Head of caudate nucleus (tissue), 42 donors: ENCODE measurements at regions not wholly inside any gene's neighbourhood (a gene's known extent, or its start where the extent isn't known, plus 50 kb on each side); places are given as distances from the start of the nearest gene placed in this dataset.

Experiments
- DNase-seq, 42 donors: peaks; one replicate each; pipeline versions ENCODE4 v3.0.0 to v3.0.0-alpha.2; 2020 to 2021; ENCODE audit warnings: mixed read lengths in 7 of 42
- intact Hi-C: fragments of 100-400 bp; cut with DNase I; formaldehyde crosslinking; loops from one replicate; pipeline ENCODE4 v1.15.0; 2022

- no peak for DNase-seq
- intact Hi-C loops = no loop called here
Observed at GRCh38 chr11:134797411-134798089, 385.5 kb upstream of the B3GAT1 start.

- intact Hi-C loops = no loop called here
- DNase-seq = no peak
Observed at GRCh38 chr11:134795017-134795416, 383.0 kb upstream of the B3GAT1 start.

GRCh38 chr11:134794192-134794591, 382.1 kb upstream of the B3GAT1 start:
- no peak for DNase-seq
- intact Hi-C loops = no loop called here

DNA sequence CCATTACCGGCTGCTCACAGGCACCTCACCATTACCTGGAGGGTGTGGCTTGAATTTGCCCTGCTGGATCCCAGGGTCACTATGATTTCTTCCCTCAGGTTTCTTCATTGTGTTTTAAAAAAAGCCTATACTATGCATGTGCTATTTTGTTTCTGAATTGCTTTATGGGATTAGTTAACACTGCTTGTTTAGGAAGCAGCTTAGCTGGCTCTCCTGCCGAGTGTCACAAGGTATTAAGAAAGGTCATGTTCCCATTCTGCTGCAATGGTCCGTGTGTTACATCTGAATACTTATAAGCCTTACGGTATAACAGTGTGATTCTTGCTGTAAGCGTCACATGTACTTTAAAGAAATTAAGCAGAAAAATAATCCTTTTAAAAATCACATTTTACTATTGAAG, 380.6 kb upstream of the B3GAT1 start:
- DNase-seq = no peak
- intact Hi-C loops = no loop called here

DNA sequence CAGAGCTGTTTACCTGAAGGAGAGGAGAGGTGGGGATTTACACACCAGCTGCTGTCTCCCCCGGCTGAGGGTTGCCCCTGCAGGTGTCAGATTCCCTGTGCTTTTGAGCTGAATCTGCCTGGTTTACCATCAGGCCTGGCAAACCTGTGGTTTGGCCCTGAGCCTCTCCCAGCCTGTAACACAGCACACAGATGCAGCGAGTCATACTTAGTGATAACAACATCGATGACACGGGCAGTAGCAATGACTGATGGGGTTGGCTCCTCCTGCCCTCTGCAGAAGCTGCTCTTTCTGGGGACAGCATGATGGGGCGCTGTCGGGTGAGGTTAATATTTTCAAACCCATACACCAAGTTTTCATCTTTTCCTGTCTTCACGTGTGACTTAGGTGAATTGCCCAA, 380.0 kb upstream of the B3GAT1 start:
- intact Hi-C loops = no loop called here
- DNase-seq = no peak

DNA sequence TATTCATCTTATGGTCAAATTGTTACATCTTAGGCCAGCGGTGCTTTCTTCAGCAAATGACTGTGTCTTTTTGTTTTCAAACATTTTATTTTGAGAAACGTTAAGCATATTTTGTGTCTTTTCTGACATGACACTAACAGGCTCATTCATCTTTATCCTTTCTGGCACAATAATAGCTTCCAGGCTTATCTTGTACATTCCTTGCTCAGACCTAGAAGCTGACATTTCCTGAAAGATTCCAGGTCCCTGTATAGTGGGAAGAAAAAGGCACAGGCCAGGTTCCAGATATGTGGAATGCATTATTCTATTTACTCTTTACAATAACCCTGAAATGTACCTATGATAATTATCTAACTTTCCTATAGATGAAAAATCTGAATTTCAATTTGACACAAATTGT, 379.1 kb upstream of the B3GAT1 start:
- no peak for DNase-seq
- intact Hi-C loops = no loop called here

GRCh38 chr11:134789104-134789503, 377.1 kb upstream of the B3GAT1 start:
- no peak for DNase-seq
- intact Hi-C loops = no loop called here

DNA sequence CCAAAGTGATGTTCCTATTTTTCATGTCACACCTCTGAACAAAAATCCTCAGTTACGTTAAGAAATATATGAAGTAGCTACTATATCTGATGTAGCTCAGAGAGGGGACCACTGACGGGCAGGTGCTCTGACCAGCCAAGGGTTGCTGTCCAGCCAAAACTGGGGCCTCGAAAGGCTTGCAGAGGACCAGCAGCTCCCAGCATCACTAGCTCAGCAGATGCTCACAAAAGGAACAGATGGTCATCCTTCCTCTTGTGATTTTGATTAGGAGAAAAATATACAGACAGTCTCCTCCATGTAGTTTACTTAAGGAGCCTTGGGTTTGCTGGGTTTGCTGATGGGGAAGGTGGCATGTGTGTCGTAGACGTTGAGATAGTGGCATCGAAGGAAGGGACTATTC, 374.6 kb upstream of the B3GAT1 start:
- no peak for DNase-seq

DNA sequence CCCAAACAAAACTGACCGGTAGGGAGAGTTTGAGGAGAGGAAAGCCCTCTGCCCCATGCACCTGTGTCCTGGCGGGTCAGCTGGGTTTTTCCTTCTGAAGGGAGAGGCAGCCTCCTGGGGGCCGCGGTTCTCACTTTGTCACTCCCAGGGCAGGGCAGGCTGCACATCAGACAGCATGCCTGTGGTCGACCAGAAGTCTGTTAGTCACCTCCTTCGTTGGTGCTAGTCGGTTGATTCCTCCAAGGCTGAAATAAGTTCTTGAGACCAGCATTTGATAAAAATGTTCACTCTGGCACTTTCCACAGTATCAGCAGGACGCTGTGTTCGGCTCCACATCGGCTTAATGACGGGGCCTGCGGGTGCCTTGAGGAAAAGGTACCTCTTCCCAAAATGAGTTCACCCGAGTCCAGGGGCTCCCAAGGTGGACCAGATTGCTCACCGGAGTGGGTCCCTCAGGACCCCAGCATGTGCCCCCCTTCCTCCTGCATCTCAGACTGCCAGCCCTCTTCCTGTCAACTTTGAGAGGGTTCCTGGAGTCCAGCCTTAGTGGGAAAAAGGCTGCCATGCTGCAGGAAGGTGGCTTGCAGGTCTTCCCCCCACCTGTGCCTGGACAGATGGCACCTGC, 373.7 kb upstream of the B3GAT1 start:
- intact Hi-C loops = no loop called here

More for the DNA sequence above, 374.6 kb upstream of the B3GAT1 start:
- intact Hi-C loops = no loop called here

DNA sequence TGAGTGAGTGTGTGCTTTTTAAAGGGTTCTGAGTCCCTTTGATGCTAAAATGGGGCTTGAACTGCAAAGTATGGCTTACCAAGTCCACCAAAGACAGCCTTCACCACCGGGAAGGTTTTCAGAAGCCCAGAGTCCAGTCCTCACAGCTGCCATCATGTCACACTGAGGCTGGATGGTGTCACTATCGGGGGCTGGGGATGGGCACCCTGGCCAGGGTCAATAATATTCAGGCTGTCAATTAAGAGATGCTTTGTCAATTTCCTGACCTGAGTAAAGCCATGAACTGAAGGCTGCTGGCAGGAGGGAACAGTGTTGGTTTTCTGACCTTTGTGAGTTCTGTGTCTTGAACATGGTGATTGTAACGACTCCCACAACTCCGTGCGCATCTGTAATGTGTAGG, 373.0 kb upstream of the B3GAT1 start:
- intact Hi-C loops = no loop called here
- DNase-seq = no peak

More for the DNA sequence above, 373.7 kb upstream of the B3GAT1 start:
- no peak for DNase-seq

- intact Hi-C loops = no loop called here
- DNase-seq = no peak
Observed at GRCh38 chr11:134784568-134784967, 372.5 kb upstream of the B3GAT1 start.

DNA sequence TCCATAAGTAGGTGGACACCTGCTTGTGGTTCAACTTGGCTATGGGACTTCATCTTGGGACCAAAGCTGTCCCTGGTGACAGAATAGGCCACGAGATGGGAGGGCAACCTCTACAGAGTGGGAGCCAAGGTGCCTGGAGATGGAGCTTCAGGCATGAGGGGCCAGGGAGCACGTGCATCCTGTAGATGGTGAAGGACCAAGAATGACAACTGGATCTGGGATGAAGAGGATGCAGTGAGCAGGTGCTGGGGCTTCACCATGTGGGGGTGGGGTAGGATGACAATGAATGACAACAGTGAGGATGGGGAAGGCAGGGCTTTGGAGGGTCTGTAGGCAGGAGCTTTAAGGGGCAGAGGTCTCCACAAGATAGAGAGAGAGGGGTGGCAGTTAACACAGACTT, 372.0 kb upstream of the B3GAT1 start:
- intact Hi-C loops = no loop called here
- no peak for DNase-seq

- intact Hi-C loops = no loop called here
- no peak for DNase-seq
Observed at GRCh38 chr11:134783234-134783633, 371.2 kb upstream of the B3GAT1 start.

- intact Hi-C loops = no loop called here
- no peak for DNase-seq
Observed at GRCh38 chr11:134781380-134781866, 369.4 kb upstream of the B3GAT1 start.

- no peak for DNase-seq
- intact Hi-C loops = no loop called here
Observed at GRCh38 chr11:134780486-134781147, 368.6 kb upstream of the B3GAT1 start.

DNA sequence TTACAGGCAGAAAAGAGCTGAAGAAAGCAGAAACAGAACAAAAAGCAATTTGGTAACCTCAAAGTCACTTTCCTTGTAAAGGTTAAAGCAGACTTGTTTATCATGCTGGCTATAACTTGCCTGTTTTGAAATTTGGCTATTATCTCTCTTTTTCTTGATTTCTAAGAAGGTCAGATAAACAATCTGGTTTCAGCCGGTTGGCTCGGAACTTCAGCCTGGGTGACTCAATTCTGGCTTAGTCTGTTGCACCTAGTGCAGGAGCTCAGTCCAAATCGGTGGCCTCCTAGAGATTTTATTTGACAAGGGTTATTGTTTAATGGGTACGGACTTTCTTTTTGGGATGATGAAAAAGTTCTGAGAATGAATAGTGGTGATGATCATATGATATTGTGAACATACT, 367.1 kb upstream of the B3GAT1 start:
- intact Hi-C loops = no loop called here
- DNase-seq = no peak

DNA sequence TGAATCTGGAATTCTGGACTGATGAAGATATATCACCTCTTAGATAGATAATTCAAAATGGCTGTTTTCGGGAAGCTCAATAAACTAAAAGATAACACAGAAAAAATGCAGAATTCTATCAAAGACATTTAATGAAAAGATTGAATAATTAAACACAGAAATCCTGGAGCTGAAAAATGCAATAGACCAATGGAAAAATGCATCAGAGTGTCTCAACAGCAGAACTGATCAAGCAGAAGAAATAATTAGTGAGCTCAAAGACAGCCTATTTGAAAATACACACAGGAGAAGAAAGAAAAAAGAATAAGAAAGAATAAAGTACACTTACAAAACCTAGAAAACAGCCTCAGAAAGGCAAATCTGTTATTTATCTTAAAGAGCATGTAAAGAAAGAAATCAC, 356.4 kb upstream of the B3GAT1 start:
- DNase-seq = no peak
- intact Hi-C loops = no loop called here

DNA sequence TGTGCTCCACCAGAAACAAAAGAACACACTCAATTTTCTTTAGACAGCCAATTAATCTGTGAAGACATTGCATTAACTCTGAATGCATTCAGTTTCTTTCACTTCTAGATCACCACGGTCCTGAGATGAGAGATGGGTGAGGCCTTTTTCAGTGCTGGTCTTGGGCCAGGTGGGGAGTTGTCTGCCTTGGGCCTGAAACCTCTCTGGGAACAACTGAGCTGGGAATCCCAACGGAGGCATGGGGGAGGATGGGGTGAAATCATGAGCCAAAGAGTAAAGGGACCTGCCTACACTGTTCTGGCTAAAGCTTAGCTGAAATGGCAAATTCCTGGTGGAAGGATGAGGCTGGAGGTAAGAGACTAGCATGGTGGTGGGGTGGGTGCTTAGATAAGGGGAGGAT, 353.5 kb upstream of the B3GAT1 start:
- intact Hi-C loops = no loop called here
- no peak for DNase-seq

DNA sequence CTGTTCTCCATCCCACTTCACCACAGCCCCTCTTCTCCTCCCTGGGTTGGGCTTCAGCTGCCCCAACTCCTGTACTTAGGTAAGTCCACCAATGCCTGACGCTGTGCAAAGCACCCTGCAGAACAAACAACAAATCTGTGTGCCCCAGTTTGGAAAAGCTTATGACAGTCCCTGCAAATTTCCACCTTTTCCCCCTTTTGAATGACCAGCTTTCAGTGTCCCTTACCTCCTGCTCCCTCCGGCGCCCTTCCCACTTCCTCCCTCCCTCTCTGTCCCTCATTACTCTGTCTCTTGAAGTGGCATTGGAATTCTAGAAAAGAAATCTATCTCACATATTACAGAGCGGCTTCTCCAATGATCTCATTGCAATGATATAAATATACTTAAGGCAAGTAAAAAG, 352.9 kb upstream of the B3GAT1 start:
- intact Hi-C loops = no loop called here
- no peak for DNase-seq

DNA sequence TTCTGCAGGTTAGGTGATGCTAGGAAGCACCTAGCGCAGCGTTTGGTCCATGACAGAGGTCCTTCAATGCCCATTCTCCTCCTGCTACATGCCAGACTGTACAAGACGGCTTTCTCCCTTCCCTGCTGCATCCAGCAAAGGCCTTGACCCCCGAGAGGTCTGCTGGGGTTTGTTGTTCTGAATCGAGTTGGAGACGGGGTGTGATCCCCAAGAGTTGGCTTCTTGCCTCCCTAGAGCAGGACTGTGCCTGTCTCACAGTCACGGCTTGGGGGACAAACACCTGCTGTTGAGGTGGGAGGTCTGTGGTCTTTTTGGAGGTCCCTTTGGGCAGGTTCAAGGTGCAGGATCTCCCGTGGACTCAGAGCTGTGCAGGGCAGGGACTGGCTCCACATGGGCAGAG, 352.3 kb upstream of the B3GAT1 start:
- intact Hi-C loops = no loop called here
- DNase-seq = no peak

DNA sequence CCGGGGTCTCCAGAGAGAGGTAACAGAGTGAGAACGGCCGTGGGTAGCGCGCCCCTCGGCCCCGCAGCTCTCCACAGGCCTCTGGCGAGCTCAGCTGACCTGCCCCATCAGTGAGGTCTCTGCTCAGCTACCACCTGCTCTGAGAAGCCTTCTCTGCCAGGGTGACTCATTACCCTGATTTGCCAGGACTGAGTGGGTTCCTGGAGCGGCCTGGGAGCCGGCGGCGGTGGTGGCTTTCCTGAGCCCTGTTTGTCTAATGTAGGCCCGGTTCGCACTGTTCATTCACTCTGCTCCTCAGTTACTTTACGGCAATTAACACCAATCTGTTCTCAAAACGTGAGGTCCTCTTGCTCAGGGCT, 351.0 kb upstream of the B3GAT1 start:
- DNase-seq = no peak
- intact Hi-C loops = no loop called here
